Activated B cell treated with CpG ODN at 0.5 μM for 24 hours (primary cell): ENCODE measurements at regions not wholly inside any gene's neighbourhood (a gene's known extent, or its start where the extent isn't known, plus 50 kb on each side); places are given as distances from the start of the nearest gene placed in this dataset.
"Not testable (repeated sequence)": the region's sequence is repeated elsewhere in the genome, so short reads cannot be mapped to it uniquely, and the experiment has no call there.

Experiments used
- ATAC-seq: fragments of 200-7000 bp; cut with Tn5 transposase; one replicate; pipeline ENCODE4 v1.10.0; 2021; ENCODE audit warnings: low read depth, mild to moderate bottlenecking, moderate library complexity
- CTCF ChIA-PET: fragments of 350-600 bp; sonication (Branson Sonifier 250); formaldehyde crosslinking; loops from one replicate; lab custom pipeline; 2021; ENCODE audit warnings: antibody characterized with exemption; lab: Charles Lee
- POLR2A ChIA-PET: fragments of 350-600 bp; sonication (Branson Sonifier 250); formaldehyde crosslinking; loops from one replicate; lab custom pipeline; 2021; ENCODE audit warnings: antibody characterized with exemption; lab: Charles Lee
- DNase-seq: peaks from one replicate; pipeline ENCODE4 v3.0.0; 2022
- H3K27ac Mint-ChIP-seq: one replicate; pipeline ENCODE4 v1.8.0; 2020; ENCODE audit warnings: mixed read lengths
- H3K27me3 Mint-ChIP-seq: one replicate; pipeline ENCODE4 v1.8.0; 2021; ENCODE audit warnings: mixed read lengths
- H3K36me3 Mint-ChIP-seq: one replicate; pipeline ENCODE4 v1.8.0; 2021; ENCODE audit warnings: low read depth, mixed read lengths
- H3K4me1 Mint-ChIP-seq: one replicate; pipeline ENCODE4 v1.8.0; 2021; ENCODE audit warnings: mixed read lengths
- H3K4me3 Mint-ChIP-seq: one replicate; pipeline ENCODE4 v1.8.0; 2020; ENCODE audit warnings: mild to moderate bottlenecking, mixed read lengths
- H3K9me3 Mint-ChIP-seq: one replicate; pipeline ENCODE4 v1.8.0; 2020; ENCODE audit warnings: mixed read lengths
- CTCF ChIP-seq: fragments of 200-600 bp; IDR thresholded peaks from one replicate; pipeline ENCODE4 v1.8.0; 2022; ENCODE audit warnings: antibody characterized with exemption, mild to moderate bottlenecking
- intact Hi-C: fragments of 100-400 bp; cut with micrococcal nuclease; formaldehyde crosslinking; loops from one replicate; pipeline ENCODE4 v1.15.1; 2024

- ATAC-seq = no peak
- Mint-ChIP-seq H3K36me3 (no peaks in the 10 kb centered on the region), H3K9me3 (peaks cover 3% of the 10 kb centered on the region), H3K4me3 (no peak overlapping the region), H3K27ac (no peak overlapping the region), H3K4me1 (no peaks in the 10 kb centered on the region), H3K27me3 (no peaks in the 10 kb centered on the region)
- CTCF ChIA-PET = no interaction called here
- TF ChIP-seq CTCF = no peak
- POLR2A ChIA-PET = no interaction called here
- DNase-seq = no peak
- intact Hi-C loops = no loop called here
Observed at GRCh38 chr11:37858398-37858797, 1260.4 kb upstream of the RAG2 start.

DNA sequence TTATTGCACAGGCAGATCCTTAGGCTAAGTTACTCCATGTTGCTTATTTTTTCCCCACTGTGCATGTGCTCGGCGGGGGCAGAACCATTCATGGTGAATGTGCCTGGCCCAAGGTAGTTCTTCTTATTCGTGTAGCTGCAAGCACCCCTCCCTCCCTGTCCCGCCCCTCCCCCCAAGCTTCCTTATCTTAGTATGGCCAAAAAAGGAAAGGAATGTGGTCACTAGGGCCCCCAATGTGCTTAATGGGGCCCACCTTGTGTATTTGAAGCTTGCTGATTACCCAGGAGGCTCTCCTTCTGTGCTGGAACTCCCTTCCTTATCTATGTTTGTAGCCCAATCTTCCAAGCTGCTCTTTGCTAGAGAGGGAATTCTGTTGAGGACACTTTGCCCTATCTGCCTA, 1259.7 kb upstream of the RAG2 start:
- ChIA-PET CTCF (no interaction called here), POLR2A (no interaction called here)
- H3K4me1 Mint-ChIP-seq = no peaks in the 10 kb centered on the region
- H3K27ac Mint-ChIP-seq = no peak overlapping the region
- no peak overlapping the region for H3K4me3 Mint-ChIP-seq
- H3K36me3 Mint-ChIP-seq = no peaks in the 10 kb centered on the region
- ATAC-seq (no peak), DNase-seq (no peak)
- H3K27me3 Mint-ChIP-seq = no peaks in the 10 kb centered on the region
- intact Hi-C loops = no loop called here
- TF ChIP-seq CTCF = no peak
- H3K9me3 Mint-ChIP-seq = peaks cover 3% of the 10 kb centered on the region

DNA sequence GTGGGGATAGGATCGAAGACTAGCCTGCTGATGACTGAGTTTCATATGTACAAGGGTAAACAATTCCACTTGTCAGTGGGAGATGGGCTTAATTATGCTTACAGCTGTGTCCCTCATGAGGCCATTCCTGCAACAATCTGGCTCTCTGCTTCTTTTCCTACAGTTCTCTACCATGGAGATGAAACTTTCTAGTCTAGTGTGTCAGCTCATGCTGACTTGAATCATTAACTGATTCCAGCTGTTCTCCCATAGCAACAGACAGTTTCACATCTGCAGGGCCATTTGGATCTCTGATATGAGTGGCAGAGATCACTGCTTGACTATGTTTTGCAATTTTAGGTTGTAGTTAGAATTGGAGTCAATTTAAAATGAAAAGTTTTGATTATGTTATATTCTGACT, 1251.7 kb upstream of the RAG2 start:
- Mint-ChIP-seq H3K4me1 (no peaks in the 10 kb centered on the region), H3K27ac (no peak overlapping the region), H3K36me3 (no peaks in the 10 kb centered on the region), H3K4me3 (no peak overlapping the region), H3K27me3 (no peaks in the 10 kb centered on the region), H3K9me3 (no peaks in the 10 kb centered on the region)
- TF ChIP-seq CTCF = no peak
- ATAC-seq (no peak), DNase-seq (no peak)
- ChIA-PET CTCF (no interaction called here), POLR2A (no interaction called here)
- intact Hi-C loops = no loop called here

- CTCF ChIA-PET = no interaction called here
- ATAC-seq = no peak
Observed at GRCh38 chr11:37843603-37844002, 1245.6 kb upstream of the RAG2 start.

DNA sequence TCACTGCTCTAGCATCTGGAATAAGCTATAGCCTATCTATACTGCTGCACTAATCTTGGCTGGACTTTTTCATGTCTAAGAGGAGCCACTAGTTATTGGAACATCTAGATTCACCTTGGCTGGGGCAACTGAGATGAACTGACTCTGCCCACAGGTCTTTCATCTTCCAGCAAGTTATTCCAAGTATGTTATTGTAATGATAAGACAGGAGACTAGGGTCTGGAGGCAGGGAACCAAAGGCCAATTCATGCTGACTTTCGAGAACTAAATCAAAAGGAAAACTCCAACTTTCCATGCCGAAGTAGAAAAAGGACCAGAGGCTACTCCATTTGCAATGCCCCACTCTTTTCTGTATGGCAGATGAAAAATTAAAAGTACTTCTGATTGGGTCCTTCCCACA, 1243.0 kb upstream of the RAG2 start:
- ChIA-PET CTCF (no interaction called here), POLR2A (no interaction called here)
- Mint-ChIP-seq H3K4me1 (no peaks in the 10 kb centered on the region), H3K27me3 (no peaks in the 10 kb centered on the region), H3K9me3 (peaks cover 8% of the 10 kb centered on the region), H3K36me3 (no peaks in the 10 kb centered on the region), H3K4me3 (no peak overlapping the region), H3K27ac (no peak overlapping the region)
- no peak for TF ChIP-seq CTCF
- ATAC-seq (no peak), DNase-seq (no peak)
- intact Hi-C loops = no loop called here

More at GRCh38 chr11:37843603-37844002, 1245.6 kb upstream of the RAG2 start:
- POLR2A ChIA-PET = no interaction called here
- H3K4me3 Mint-ChIP-seq = no peak overlapping the region
- peaks cover 8% of the 10 kb centered on the region for H3K9me3 Mint-ChIP-seq
- no peaks in the 10 kb centered on the region for H3K36me3 Mint-ChIP-seq
- H3K4me1 Mint-ChIP-seq = no peaks in the 10 kb centered on the region
- H3K27me3 Mint-ChIP-seq = no peaks in the 10 kb centered on the region
- no peak for DNase-seq
- no peak for TF ChIP-seq CTCF
- intact Hi-C loops = no loop called here
- H3K27ac Mint-ChIP-seq = no peak overlapping the region

GRCh38 chr11:37840345-37840744, 1242.3 kb upstream of the RAG2 start:
- intact Hi-C loops, H3K4me3 Mint-ChIP-seq, H3K27me3 Mint-ChIP-seq, DNase-seq, CTCF ChIA-PET, POLR2A ChIA-PET, H3K27ac Mint-ChIP-seq, ATAC-seq, H3K9me3 Mint-ChIP-seq, H3K36me3 Mint-ChIP-seq, H3K4me1 Mint-ChIP-seq: not testable (repeated sequence)
